Mesothelial cell of epicardium (in vitro differentiated cells): ENCODE measurements at regions not wholly inside any gene's neighbourhood (a gene's known extent, or its start where the extent isn't known, plus 50 kb on each side); places are given as distances from the start of the nearest gene placed in this dataset.

Experiments
- DNase-seq, 2 experiments: peaks; one replicate each; pipeline ENCODE4 v3.0.0; 2021; ENCODE audit warnings: low spot score in 2 of 2; ENCODE audit not compliant: unreplicated experiment in 2 of 2
- H3K27ac Mint-ChIP-seq: 2 replicates; pipeline ENCODE4 v1.8.0; 2021; ENCODE audit warnings: mixed read lengths
- H3K27me3 Mint-ChIP-seq: 2 replicates; pipeline ENCODE4 v1.8.0; 2021; ENCODE audit warnings: low read depth, mixed read lengths
- H3K36me3 Mint-ChIP-seq: 2 replicates; pipeline ENCODE4 v1.8.0; 2021; ENCODE audit warnings: mixed read lengths
- H3K4me1 Mint-ChIP-seq: 2 replicates; pipeline ENCODE4 v1.8.0; 2021; ENCODE audit warnings: mixed read lengths
- H3K4me3 Mint-ChIP-seq: 2 replicates; pipeline ENCODE4 v1.8.0; 2021; ENCODE audit warnings: mild to moderate bottlenecking, moderate library complexity, mixed read lengths
- H3K9me3 Mint-ChIP-seq: 2 replicates; pipeline ENCODE4 v1.8.0; 2021; ENCODE audit warnings: mixed read lengths
- CTCF ChIP-seq: fragments of 200-600 bp; sonication (generic); IDR thresholded peaks from one replicate; pipeline ENCODE4 v1.5.0; 2021; ENCODE audit warnings: antibody characterized with exemption; ENCODE audit not compliant: unreplicated experiment

- Mint-ChIP-seq H3K9me3 (peaks cover 5% of the 10 kb centered on the region), H3K4me1 (peaks cover 13% of the 10 kb centered on the region), H3K27me3 (no peaks in the 10 kb centered on the region), H3K27ac (no peak overlapping the region), H3K4me3 (no peak overlapping the region), H3K36me3 (peaks cover 2% of the 10 kb centered on the region)
- DNase-seq: no peak
- no peak for TF ChIP-seq CTCF
These were observed 140.2 kb upstream of the FGGY start for GRCh38 chr1:59156526-59157199.

DNA sequence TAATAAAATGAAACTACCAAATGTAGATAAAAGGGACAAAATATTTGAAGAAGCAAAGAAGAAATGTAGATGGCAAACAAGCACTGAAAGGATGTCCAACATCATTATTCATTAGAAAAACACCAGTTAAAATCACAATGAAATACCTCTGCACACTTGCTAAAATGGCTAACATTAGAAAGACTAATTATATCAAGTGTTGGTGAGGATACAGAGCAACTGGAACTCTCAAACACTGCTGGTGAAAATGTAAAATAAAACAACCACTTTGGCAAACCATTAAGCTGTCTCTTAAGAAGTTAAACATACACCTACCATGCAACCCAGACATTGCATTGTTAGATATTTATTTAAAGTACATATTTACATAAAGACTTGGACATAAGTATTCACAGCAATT is 138.6 kb upstream of the FGGY start:
- Mint-ChIP-seq H3K27me3 (no peaks in the 10 kb centered on the region), H3K27ac (no peak overlapping the region), H3K4me1 (peaks cover 11% of the 10 kb centered on the region), H3K4me3 (no peak overlapping the region), H3K9me3 (peaks cover 5% of the 10 kb centered on the region), H3K36me3 (peaks cover 2% of the 10 kb centered on the region)
- no peak for TF ChIP-seq CTCF
- no peak for DNase-seq

DNA sequence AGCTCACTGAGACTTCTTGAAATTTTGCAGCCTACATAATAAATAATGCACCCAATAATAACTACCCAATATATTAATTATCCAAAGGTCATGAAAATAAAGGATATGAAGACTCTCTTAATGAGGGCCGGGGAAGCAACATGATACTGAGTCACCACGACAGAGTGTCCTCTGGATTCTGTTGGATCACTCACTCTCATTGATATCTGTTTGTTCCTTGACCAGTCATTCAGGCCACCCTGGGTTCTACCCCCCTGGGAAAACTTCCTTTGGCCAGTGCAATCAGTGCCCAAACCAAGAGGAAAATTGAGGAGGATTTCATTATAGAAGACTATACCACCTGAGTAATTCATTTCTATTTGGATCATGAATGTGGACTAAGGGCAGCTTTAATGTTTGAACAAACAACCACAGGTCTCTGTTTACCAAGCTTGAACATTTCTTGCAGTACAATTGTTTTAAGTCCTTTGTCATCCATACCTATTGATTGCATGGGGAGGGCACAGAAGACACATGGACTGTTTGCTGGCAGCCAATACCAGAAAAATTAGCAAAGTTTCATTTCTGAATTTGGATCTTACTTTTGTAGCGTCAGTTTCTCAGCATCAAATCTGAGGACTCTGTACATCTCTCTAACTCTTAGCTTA is 137.2 kb upstream of the FGGY start:
- no peak for TF ChIP-seq CTCF
- Mint-ChIP-seq H3K27ac (no peak overlapping the region), H3K4me3 (no peak overlapping the region), H3K4me1 (peaks cover 11% of the 10 kb centered on the region), H3K9me3 (peaks cover 5% of the 10 kb centered on the region), H3K36me3 (peaks cover 2% of the 10 kb centered on the region), H3K27me3 (no peaks in the 10 kb centered on the region)
- DNase-seq: no peak

DNA sequence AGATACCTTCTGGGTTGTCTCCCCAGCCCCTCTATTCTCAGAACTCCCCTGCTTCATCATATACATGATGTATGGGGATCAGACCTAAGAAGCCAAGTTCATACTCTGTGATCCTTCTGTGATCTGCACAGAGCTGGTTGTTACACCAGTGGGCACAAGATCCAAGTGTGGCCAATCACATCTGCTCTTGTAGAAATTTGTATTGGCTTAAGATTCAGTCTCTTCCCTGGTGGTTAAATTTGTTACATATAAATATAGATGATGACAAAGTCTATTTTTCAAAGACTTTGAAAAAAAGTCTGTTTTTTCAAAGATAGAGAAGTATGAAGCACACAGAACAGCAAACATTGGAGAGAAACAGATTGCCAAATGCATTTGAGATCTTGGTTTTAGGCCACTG is 135.8 kb upstream of the FGGY start:
- H3K36me3 Mint-ChIP-seq: peaks cover 2% of the 10 kb centered on the region
- H3K27ac Mint-ChIP-seq: no peak overlapping the region
- no peak overlapping the region for H3K4me3 Mint-ChIP-seq
- no peak for TF ChIP-seq CTCF
- H3K27me3 Mint-ChIP-seq: no peaks in the 10 kb centered on the region
- H3K9me3 Mint-ChIP-seq: peaks cover 10% of the 10 kb centered on the region
- H3K4me1 Mint-ChIP-seq: peaks cover 11% of the 10 kb centered on the region
- no peak for DNase-seq

DNA sequence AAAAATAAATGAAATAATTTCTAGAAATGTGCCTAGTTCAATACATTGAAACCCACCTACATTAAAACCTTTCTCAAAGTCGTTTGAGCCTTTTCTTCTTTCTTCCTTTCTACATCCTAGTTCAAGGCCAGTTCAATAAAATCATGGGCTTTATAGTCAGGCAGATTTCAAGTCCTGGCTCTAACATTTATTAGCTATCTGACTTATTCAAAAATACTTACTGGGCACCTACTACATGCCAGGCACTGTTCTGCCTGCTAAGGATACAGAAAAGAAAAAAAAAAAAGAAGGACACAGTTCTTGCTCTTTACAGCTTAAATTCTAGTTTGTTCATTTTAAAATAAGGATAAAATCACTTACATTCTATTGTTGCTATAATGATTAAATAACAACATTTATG is 134.2 kb upstream of the FGGY start:
- no peak for TF ChIP-seq CTCF
- H3K4me1 Mint-ChIP-seq: no peaks in the 10 kb centered on the region
- H3K36me3 Mint-ChIP-seq: peaks cover 11% of the 10 kb centered on the region
- no peak overlapping the region for H3K27ac Mint-ChIP-seq
- DNase-seq: no peak
- no peaks in the 10 kb centered on the region for H3K27me3 Mint-ChIP-seq
- peaks cover 25% of the 10 kb centered on the region for H3K9me3 Mint-ChIP-seq
- no peak overlapping the region for H3K4me3 Mint-ChIP-seq
